GM23248 (cell line): ENCODE measurements at regions not wholly inside any gene's neighbourhood (a gene's known extent, or its start where the extent isn't known, plus 50 kb on each side); places are given as distances from the start of the nearest gene placed in this dataset.
A peak's percentile ranks its signal among the peaks of the same experiment; 100 is the strongest.
"Not testable (repeated sequence)": the region's sequence is repeated elsewhere in the genome, so short reads cannot be mapped to it uniquely, and the experiment has no call there.

Source experiments
- DNase-seq: peaks from one replicate; pipeline ENCODE4 v3.0.0-alpha.2; 2015
- H2AFZ ChIP-seq: fragments of 200-600 bp; sonication (generic); 2 replicates; pipeline ENCODE4 v1.6.1; 2016; ENCODE audit warnings: antibody characterized with exemption
- H3F3A ChIP-seq: fragments of 200-600 bp; sonication (generic); 2 replicates; pipeline ENCODE4 v1.6.1; 2016; ENCODE audit warnings: mild to moderate bottlenecking, antibody characterized with exemption, mixed run types; ENCODE audit not compliant: insufficient read depth
- H3K27ac ChIP-seq: fragments of 200-600 bp; sonication (generic); 2 replicates; pipeline ENCODE4 v1.5.1; 2016; ENCODE audit warnings: mild to moderate bottlenecking
- H3K27me3 ChIP-seq: fragments of 200-600 bp; sonication (generic); replicated peaks from 2 replicates; pipeline ENCODE4 v1.6.1; 2016; ENCODE audit warnings: mild to moderate bottlenecking; ENCODE audit not compliant: insufficient read depth
- H3K36me3 ChIP-seq: fragments of 200-600 bp; sonication (generic); 2 replicates; pipeline ENCODE4 v1.6.1; 2016; ENCODE audit warnings: low read depth, mild to moderate bottlenecking
- H3K4me1 ChIP-seq: fragments of 200-600 bp; sonication (generic); 2 replicates; pipeline ENCODE4 v1.6.1; 2016; ENCODE audit warnings: mild to moderate bottlenecking; ENCODE audit not compliant: insufficient read depth
- H3K4me2 ChIP-seq: fragments of 200-600 bp; sonication (generic); one replicate; pipeline ENCODE4 v1.6.1; 2016; ENCODE audit warnings: mild to moderate bottlenecking; ENCODE audit not compliant: unreplicated experiment
- H3K4me3 ChIP-seq: fragments of 200-600 bp; sonication (generic); 2 replicates; pipeline ENCODE4 v1.5.1; 2016; ENCODE audit warnings: mild to moderate bottlenecking
- H3K79me2 ChIP-seq: fragments of 200-600 bp; sonication (generic); 2 replicates; pipeline ENCODE4 v1.6.1; 2016; ENCODE audit warnings: mild to moderate bottlenecking; ENCODE audit not compliant: insufficient read depth
- H3K9ac ChIP-seq: fragments of 200-600 bp; sonication (generic); 2 replicates; pipeline ENCODE4 v1.6.1; 2016; ENCODE audit warnings: mild to moderate bottlenecking
- H3K9me2 ChIP-seq: fragments of 200-600 bp; sonication (generic); 2 replicates; pipeline ENCODE4 v1.6.1; 2016; ENCODE audit warnings: mixed run types, mild to moderate bottlenecking, moderate library complexity; ENCODE audit not compliant: insufficient read depth
- H3K9me3 ChIP-seq: fragments of 200-600 bp; sonication (generic); one replicate; pipeline ENCODE4 v1.6.1; 2017; ENCODE audit warnings: low read depth
- H4K20me1 ChIP-seq: fragments of 200-600 bp; sonication (generic); 2 replicates; pipeline ENCODE4 v1.6.0; 2016; ENCODE audit not compliant: insufficient read depth
- EZH2 ChIP-seq: fragments of 200-600 bp; sonication (generic); IDR thresholded peaks from 2 replicates; pipeline ENCODE4 v1.6.1; 2018; ENCODE audit warnings: antibody characterized with exemption, mild to moderate bottlenecking; ENCODE audit not compliant: insufficient read depth, poor library complexity, severe bottlenecking
- EZH2phosphoT487 ChIP-seq: fragments of 200-600 bp; sonication (generic); IDR thresholded peaks from 2 replicates; pipeline ENCODE4 v1.6.1; 2018; ENCODE audit warnings: antibody characterized with exemption, moderate library complexity, mild to moderate bottlenecking, low read depth; ENCODE audit not compliant: insufficient read depth
- WGBS, 2 experiments: methylation state at CpG; one replicate each; pipeline ENCODE4 v1.1.6; 2015 to 2017; ENCODE audit warnings: low lambda C conversion rate in 2 of 2, low coverage in 1 of 2; ENCODE audit errors: missing lambda C conversion rate in 2 of 2; 5-methylcytosine and 5-hydroxymethylcytosine counted together
- in situ Hi-C: fragments of 300-500 bp; cut with MboI; formaldehyde crosslinking; loops from 2 replicates; pipeline ENCODE4 v1.15.0; 2020

DNA sequence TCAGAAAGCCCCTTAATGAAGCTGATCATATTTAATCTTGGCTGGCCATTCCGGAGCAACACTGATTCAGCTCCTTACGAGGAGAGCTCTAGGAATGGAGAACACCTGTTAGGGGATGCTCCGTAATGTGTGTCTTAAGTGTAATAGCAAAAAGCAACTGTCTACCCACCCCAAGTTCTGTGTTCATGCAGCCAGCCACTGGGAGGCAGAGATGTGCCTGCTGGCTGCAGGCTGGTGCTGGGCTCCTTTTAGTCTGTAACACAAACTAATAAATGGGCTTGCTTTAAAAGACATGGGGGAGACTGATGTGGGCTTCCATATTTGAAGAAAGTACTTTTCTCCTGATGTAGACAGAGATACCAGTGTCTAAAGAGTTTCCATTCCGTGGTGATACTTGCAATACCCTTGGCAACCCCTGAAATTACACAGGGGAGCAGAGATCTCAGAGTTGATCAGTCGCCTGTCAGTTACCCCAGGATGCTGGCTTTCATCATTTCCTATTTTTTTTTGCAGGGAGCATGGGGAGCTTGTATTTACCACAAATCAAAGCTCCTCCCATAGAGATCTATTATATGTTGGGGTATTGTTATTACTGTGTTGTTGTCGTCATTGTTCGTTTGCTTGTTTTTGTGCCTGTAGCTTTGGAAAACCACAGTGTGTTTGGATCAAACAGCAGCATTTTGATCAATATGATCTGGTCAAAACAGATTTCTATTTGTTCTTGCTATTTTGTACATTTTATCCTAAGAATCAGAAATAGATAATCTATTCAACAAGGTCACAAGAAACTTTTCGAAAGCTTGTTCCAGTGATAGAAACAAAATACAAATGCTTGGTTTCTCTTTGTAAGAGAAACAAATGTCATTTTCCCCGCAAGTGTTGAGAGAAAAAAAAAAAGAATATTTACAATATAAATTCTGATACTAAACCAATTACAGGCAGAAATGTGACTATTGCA lies 65.8 kb downstream of the MTX3 start:
- H3K36me3 ChIP-seq, result no peaks in the 10 kb centered on the region

DNA sequence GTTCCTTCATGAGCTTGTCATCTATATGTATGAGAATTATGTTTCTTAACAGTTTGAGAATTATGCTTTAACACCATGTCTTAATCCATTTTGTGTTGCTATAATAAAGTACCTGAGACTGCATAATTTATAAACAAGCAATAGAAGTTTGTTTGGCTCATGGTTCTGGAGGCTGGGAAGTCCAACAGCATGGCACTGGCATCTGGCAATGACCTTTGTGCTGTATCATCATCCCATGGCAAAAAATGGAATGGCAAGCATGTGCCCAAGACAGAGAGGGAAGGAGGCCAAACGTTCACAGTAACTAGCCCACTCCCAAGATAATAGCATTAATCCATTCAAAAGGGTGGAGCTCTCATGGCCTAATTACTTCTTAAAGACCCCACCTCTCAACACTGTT lies 67.6 kb downstream of the MTX3 start:
- Histone ChIP-seq H3K27ac (no peak overlapping the region), H3K4me1 (no peaks in the 10 kb centered on the region), H3K4me2 (no peak overlapping the region), H4K20me1 (no peaks in the 10 kb centered on the region), H3K79me2 (no peaks in the 10 kb centered on the region), H3K9me3 (no peaks in the 10 kb centered on the region), H3K9ac (no peak overlapping the region), H3K9me2 (no peaks in the 10 kb centered on the region), H3F3A (no peaks in the 10 kb centered on the region), H3K4me3 (no peak overlapping the region), H2AFZ (no peak overlapping the region), H3K36me3 (no peaks in the 10 kb centered on the region), H3K27me3 (peaks cover 4% of the 10 kb centered on the region)
- in situ Hi-C loops, result no loop called here
- 8 to 19% methylated on average over 1 of the region's 1 CpG for WGBS, 2 experiments
- DNase-seq, result no peak
- no peak for TF ChIP-seq EZH2phosphoT487
- no peak for TF ChIP-seq EZH2

More for the DNA sequence above, 65.8 kb downstream of the MTX3 start:
- in situ Hi-C loops, result no loop called here
- H4K20me1 ChIP-seq, result no peaks in the 10 kb centered on the region
- H3K4me3 ChIP-seq, result no peak overlapping the region
- no peak overlapping the region for H2AFZ ChIP-seq
- WGBS, 2 experiments, result 62 to 65% methylated on average over 9 of the region's 9 CpGs
- no peak overlapping the region for H3K27ac ChIP-seq
- no peak overlapping the region for H3K9ac ChIP-seq
- no peaks in the 10 kb centered on the region for H3K9me3 ChIP-seq
- H3K4me2 ChIP-seq, result no peak overlapping the region
- no peaks in the 10 kb centered on the region for H3K79me2 ChIP-seq
- DNase-seq, result peak; percentile 52
- no peaks in the 10 kb centered on the region for H3F3A ChIP-seq
- no peaks in the 10 kb centered on the region for H3K4me1 ChIP-seq
- peaks cover 4% of the 10 kb centered on the region for H3K27me3 ChIP-seq
- no peaks in the 10 kb centered on the region for H3K9me2 ChIP-seq
- TF ChIP-seq EZH2phosphoT487 (no peak), EZH2 (no peak)

DNA sequence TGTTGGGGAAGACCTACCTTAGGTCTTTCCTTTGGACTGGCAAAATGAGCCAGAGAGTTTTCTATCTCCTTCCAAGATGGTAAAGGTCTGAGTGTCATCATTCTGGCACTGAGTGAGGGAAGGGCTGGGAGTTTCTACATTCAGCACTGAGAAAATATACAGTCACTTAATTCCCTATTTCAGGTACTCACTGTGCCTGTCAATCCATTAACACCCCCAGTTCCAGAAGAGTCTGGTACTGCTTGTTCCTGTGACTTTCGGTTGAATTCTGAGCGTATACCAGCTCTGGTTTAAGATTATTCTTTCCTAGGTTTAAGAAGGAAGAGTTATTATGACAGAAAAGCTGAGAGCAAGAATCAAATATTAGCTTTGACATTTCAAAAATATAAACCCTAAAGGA lies 68.4 kb downstream of the MTX3 start:
- Histone ChIP-seq H3K79me2 (no peaks in the 10 kb centered on the region), H3K4me3 (no peak overlapping the region), H2AFZ (no peak overlapping the region), H3K4me1 (no peaks in the 10 kb centered on the region), H3K4me2 (no peak overlapping the region), H4K20me1 (no peaks in the 10 kb centered on the region), H3K27me3 (peaks cover 4% of the 10 kb centered on the region), H3K9me3 (no peaks in the 10 kb centered on the region), H3K27ac (no peak overlapping the region), H3K9me2 (no peaks in the 10 kb centered on the region), H3F3A (no peaks in the 10 kb centered on the region), H3K36me3 (no peaks in the 10 kb centered on the region), H3K9ac (no peak overlapping the region)
- 65 to 71% methylated on average over 2 of the region's 2 CpGs for WGBS, 2 experiments
- TF ChIP-seq EZH2phosphoT487 (no peak), EZH2 (no peak)
- no peak for DNase-seq
- in situ Hi-C loops, result no loop called here

DNA sequence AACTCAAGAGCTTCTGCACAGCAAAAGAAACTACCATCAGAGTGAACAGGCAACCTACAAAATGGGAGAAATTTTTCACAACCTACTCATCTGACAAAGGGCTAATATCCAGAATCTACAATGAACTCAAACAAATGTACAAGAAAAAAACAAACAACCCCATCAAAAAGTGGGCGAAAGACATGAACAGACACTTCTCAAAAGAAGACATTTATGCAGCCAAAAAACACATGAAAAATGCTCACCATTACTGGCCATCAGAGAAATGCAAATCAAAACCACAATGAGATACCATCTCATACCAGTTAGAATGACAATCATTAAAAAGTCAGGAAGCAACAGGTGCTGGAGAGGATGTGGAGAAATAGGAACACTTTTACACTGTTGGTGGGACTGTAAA lies 83.6 kb downstream of the MTX3 start:
- H3K9me3 ChIP-seq, H3F3A ChIP-seq, DNase-seq, H3K27me3 ChIP-seq, H3K27ac ChIP-seq, in situ Hi-C loops, H3K79me2 ChIP-seq, H2AFZ ChIP-seq, H4K20me1 ChIP-seq, H3K4me1 ChIP-seq, H3K4me2 ChIP-seq, H3K9ac ChIP-seq, H3K4me3 ChIP-seq, H3K36me3 ChIP-seq, H3K9me2 ChIP-seq: not testable (repeated sequence)
- WGBS, 2 experiments, result 20 to 30% methylated on average over 1 of the region's 1 CpG

DNA sequence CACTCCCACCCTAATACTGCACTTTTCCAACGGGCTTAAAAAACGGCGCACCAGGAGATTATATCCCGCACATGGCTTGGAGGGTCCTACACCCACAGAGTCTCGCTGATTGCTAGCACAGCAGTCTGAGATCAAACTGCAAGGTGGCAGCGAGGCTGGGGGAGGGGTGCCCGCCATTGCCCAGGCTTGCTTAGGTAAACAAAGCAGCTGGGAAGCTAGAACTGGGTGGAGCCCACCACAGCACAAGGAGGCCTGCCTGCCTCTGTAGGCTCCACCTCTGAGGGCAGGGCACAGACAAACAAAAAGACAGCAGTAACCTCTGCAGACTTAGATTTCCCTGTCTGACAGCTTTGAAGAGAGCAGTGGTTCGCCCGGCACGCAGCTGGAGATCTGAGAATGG lies 88.5 kb downstream of the MTX3 start:
- H3K4me2 ChIP-seq, H3F3A ChIP-seq, H3K79me2 ChIP-seq, H3K9me2 ChIP-seq, H3K27ac ChIP-seq, H3K9ac ChIP-seq, H3K9me3 ChIP-seq, H2AFZ ChIP-seq, in situ Hi-C loops, H3K36me3 ChIP-seq, H3K4me1 ChIP-seq, DNase-seq, H3K4me3 ChIP-seq, H4K20me1 ChIP-seq, H3K27me3 ChIP-seq: not testable (repeated sequence)
- 72 to 78% methylated on average over 10 of the region's 10 CpGs for WGBS, 2 experiments
